Smooth muscle cell (in vitro differentiated cells): ENCODE measurements at regions not wholly inside any gene's neighbourhood (a gene's known extent, or its start where the extent isn't known, plus 50 kb on each side); places are given as distances from the start of the nearest gene placed in this dataset.

Experiments used
- DNase-seq: peaks from one replicate; lab custom pipeline; 2025; ENCODE audit not compliant: unreplicated experiment; lab: John Stamatoyannopoulos, UW
- H2AFZ ChIP-seq: fragments of 200-600 bp; sonication (generic); 2 replicates; pipeline ENCODE4 v1.6.0; 2016; ENCODE audit warnings: antibody characterized with exemption, low read depth, mild to moderate bottlenecking
- H3F3A ChIP-seq: fragments of 200-600 bp; sonication (generic); 2 replicates; pipeline ENCODE4 v1.6.0; 2017; ENCODE audit warnings: antibody characterized with exemption, low read depth
- H3K27ac ChIP-seq: fragments of 200-600 bp; sonication (generic); 2 replicates; pipeline ENCODE4 v1.5.1; 2016; ENCODE audit warnings: low read depth, mild to moderate bottlenecking
- H3K27me3 ChIP-seq: fragments of 200-600 bp; sonication (generic); 2 replicates; pipeline ENCODE4 v1.6.1; 2016; ENCODE audit warnings: low read depth, mild to moderate bottlenecking
- H3K36me3 ChIP-seq: fragments of 200-600 bp; sonication (generic); 2 replicates; pipeline ENCODE4 v1.5.1; 2016; ENCODE audit warnings: low read depth
- H3K4me1 ChIP-seq: fragments of 200-600 bp; sonication (generic); 2 replicates; pipeline ENCODE4 v1.5.1; 2016; ENCODE audit warnings: low read depth
- H3K4me2 ChIP-seq: fragments of 200-600 bp; sonication (generic); 2 replicates; pipeline ENCODE4 v1.6.0; 2016; ENCODE audit warnings: mild to moderate bottlenecking
- H3K4me3 ChIP-seq: fragments of 200-600 bp; sonication (generic); 2 replicates; pipeline ENCODE4 v1.5.1; 2016; ENCODE audit warnings: mild to moderate bottlenecking
- H3K79me2 ChIP-seq: fragments of 200-600 bp; sonication (generic); 2 replicates; pipeline ENCODE4 v1.6.0; 2016; ENCODE audit warnings: low read depth, mild to moderate bottlenecking
- H3K9ac ChIP-seq: fragments of 200-600 bp; sonication (generic); 2 replicates; pipeline ENCODE4 v1.6.0; 2016; ENCODE audit warnings: low read depth
- H3K9me3 ChIP-seq: fragments of 200-600 bp; sonication (generic); replicated peaks from 2 replicates; pipeline ENCODE4 v1.5.1; 2016; ENCODE audit warnings: low read depth
- H4K20me1 ChIP-seq: fragments of 200-600 bp; sonication (generic); 2 replicates; pipeline ENCODE4 v1.6.0; 2016; ENCODE audit warnings: low read depth
- WGBS: methylation state at CpG from one replicate; pipeline ENCODE4 v1.1.7; 2016; ENCODE audit warnings: low lambda C conversion rate; 5-methylcytosine and 5-hydroxymethylcytosine counted together
- TF ChIP-seq, protein P1 (sequence below): fragments of 200-600 bp; sonication (generic); IDR thresholded peaks from 2 replicates; pipeline ENCODE4 v1.5.1; 2017; ENCODE audit warnings: borderline replicate concordance, mild to moderate bottlenecking, antibody characterized with exemption; ENCODE audit not compliant: insufficient read depth, poor library complexity, severe bottlenecking

DNA sequence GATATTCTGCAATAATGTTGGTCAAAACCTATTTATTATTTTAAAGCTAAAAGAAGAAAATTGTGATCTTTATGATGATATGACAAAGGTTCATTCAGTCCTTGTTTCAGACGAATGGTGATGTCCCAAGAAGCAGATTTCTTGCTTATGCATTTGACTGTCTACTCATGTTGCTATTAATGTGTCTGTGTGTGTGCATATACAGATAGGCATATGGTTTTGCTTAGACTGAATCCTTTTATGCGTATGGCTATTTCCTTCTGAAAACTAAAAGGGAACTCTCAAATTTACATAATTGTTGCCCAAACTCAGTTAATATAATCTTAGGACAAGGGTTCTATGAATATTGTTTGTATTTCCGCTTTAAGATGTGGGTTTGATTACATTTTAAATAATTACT is 632.3 kb upstream of the SETBP1 start:
- Histone ChIP-seq H2AFZ (no peak overlapping the region), H3K9me3 (no peaks in the 10 kb centered on the region), H3K36me3 (no peaks in the 10 kb centered on the region), H3K4me3 (no peak overlapping the region), H4K20me1 (no peaks in the 10 kb centered on the region), H3K79me2 (no peaks in the 10 kb centered on the region), H3K4me1 (peaks cover 10% of the 10 kb centered on the region), H3K27me3 (no peaks in the 10 kb centered on the region), H3K4me2 (no peak overlapping the region), H3F3A (no peaks in the 10 kb centered on the region), H3K27ac (no peak overlapping the region), H3K9ac (no peak overlapping the region)
- no peak for DNase-seq
- TF ChIP-seq, protein P1, sequence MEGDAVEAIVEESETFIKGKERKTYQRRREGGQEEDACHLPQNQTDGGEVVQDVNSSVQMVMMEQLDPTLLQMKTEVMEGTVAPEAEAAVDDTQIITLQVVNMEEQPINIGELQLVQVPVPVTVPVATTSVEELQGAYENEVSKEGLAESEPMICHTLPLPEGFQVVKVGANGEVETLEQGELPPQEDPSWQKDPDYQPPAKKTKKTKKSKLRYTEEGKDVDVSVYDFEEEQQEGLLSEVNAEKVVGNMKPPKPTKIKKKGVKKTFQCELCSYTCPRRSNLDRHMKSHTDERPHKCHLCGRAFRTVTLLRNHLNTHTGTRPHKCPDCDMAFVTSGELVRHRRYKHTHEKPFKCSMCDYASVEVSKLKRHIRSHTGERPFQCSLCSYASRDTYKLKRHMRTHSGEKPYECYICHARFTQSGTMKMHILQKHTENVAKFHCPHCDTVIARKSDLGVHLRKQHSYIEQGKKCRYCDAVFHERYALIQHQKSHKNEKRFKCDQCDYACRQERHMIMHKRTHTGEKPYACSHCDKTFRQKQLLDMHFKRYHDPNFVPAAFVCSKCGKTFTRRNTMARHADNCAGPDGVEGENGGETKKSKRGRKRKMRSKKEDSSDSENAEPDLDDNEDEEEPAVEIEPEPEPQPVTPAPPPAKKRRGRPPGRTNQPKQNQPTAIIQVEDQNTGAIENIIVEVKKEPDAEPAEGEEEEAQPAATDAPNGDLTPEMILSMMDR = no peak
- WGBS = 72% methylated on average over 3 of the region's 3 CpGs

- Histone ChIP-seq H2AFZ (no peak overlapping the region), H3K27me3 (no peaks in the 10 kb centered on the region), H3K27ac (no peak overlapping the region), H3K9me3 (no peaks in the 10 kb centered on the region), H3K36me3 (no peaks in the 10 kb centered on the region), H4K20me1 (no peaks in the 10 kb centered on the region), H3K4me1 (peaks cover 10% of the 10 kb centered on the region), H3K4me3 (no peak overlapping the region), H3K4me2 (no peak overlapping the region), H3F3A (no peaks in the 10 kb centered on the region), H3K79me2 (no peaks in the 10 kb centered on the region), H3K9ac (no peak overlapping the region)
- no peak for DNase-seq
- WGBS = 86% methylated on average over 2 of the region's 2 CpGs
- TF ChIP-seq, protein P1 = no peak
Observed at GRCh38 chr18:44048846-44049245, 631.8 kb upstream of the SETBP1 start.

GRCh38 chr18:44051026-44051425 is 629.7 kb upstream of the SETBP1 start:
- H3K4me3 ChIP-seq = no peak overlapping the region
- 50% methylated on average over 1 of the region's 1 CpG for WGBS
- no peaks in the 10 kb centered on the region for H3K9me3 ChIP-seq
- peak overlapping the region; percentile 6 for H3K4me2 ChIP-seq
- peaks cover 10% of the 10 kb centered on the region for H3K4me1 ChIP-seq
- TF ChIP-seq, protein P1 = no peak
- no peak for DNase-seq
- H3K79me2 ChIP-seq = no peaks in the 10 kb centered on the region
- no peaks in the 10 kb centered on the region for H3F3A ChIP-seq
- H3K27me3 ChIP-seq = no peaks in the 10 kb centered on the region
- H3K27ac ChIP-seq = no peak overlapping the region
- H3K36me3 ChIP-seq = no peaks in the 10 kb centered on the region
- no peaks in the 10 kb centered on the region for H4K20me1 ChIP-seq
- no peak overlapping the region for H3K9ac ChIP-seq
- peak overlapping the region; percentile 3 for H2AFZ ChIP-seq

GRCh38 chr18:44054514-44054913 is 626.2 kb upstream of the SETBP1 start:
- H3K4me3 ChIP-seq = no peak overlapping the region
- no peak for DNase-seq
- TF ChIP-seq, protein P1 = no peak
- H3K9me3 ChIP-seq = no peaks in the 10 kb centered on the region
- H3K4me1 ChIP-seq = peaks cover 10% of the 10 kb centered on the region
- no peaks in the 10 kb centered on the region for H3K36me3 ChIP-seq
- no peaks in the 10 kb centered on the region for H4K20me1 ChIP-seq
- no peaks in the 10 kb centered on the region for H3F3A ChIP-seq
- no peak overlapping the region for H3K27ac ChIP-seq
- H2AFZ ChIP-seq = no peak overlapping the region
- H3K27me3 ChIP-seq = no peaks in the 10 kb centered on the region
- WGBS = 89% methylated on average over 1 of the region's 1 CpG
- H3K9ac ChIP-seq = no peak overlapping the region
- no peaks in the 10 kb centered on the region for H3K79me2 ChIP-seq
- H3K4me2 ChIP-seq = no peak overlapping the region
